ENCODE measurements at regions not wholly inside any gene's neighbourhood (a gene's known extent, or its start where the extent isn't known, plus 50 kb on each side); places are given as distances from the start of the nearest gene placed in this dataset.

GRCh38 chr2:120546048-120546864, 189.4 kb upstream of the GLI2 start (continued):
- TF ChIP-seq, protein P1, sequence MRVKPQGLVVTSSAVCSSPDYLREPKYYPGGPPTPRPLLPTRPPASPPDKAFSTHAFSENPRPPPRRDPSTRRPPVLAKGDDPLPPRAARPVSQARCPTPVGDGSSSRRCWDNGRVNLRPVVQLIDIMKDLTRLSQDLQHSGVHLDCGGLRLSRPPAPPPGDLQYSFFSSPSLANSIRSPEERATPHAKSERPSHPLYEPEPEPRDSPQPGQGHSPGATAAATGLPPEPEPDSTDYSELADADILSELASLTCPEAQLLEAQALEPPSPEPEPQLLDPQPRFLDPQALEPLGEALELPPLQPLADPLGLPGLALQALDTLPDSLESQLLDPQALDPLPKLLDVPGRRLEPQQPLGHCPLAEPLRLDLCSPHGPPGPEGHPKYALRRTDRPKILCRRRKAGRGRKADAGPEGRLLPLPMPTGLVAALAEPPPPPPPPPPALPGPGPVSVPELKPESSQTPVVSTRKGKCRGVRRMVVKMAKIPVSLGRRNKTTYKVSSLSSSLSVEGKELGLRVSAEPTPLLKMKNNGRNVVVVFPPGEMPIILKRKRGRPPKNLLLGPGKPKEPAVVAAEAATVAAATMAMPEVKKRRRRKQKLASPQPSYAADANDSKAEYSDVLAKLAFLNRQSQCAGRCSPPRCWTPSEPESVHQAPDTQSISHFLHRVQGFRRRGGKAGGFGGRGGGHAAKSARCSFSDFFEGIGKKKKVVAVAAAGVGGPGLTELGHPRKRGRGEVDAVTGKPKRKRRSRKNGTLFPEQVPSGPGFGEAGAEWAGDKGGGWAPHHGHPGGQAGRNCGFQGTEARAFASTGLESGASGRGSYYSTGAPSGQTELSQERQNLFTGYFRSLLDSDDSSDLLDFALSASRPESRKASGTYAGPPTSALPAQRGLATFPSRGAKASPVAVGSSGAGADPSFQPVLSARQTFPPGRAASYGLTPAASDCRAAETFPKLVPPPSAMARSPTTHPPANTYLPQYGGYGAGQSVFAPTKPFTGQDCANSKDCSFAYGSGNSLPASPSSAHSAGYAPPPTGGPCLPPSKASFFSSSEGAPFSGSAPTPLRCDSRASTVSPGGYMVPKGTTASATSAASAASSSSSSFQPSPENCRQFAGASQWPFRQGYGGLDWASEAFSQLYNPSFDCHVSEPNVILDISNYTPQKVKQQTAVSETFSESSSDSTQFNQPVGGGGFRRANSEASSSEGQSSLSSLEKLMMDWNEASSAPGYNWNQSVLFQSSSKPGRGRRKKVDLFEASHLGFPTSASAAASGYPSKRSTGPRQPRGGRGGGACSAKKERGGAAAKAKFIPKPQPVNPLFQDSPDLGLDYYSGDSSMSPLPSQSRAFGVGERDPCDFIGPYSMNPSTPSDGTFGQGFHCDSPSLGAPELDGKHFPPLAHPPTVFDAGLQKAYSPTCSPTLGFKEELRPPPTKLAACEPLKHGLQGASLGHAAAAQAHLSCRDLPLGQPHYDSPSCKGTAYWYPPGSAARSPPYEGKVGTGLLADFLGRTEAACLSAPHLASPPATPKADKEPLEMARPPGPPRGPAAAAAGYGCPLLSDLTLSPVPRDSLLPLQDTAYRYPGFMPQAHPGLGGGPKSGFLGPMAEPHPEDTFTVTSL (CRISPR knock-in tag; IDR thresholded peaks at IDR 0.05; ENCODE audit: borderline replicate concordance), result peak; percentile 91
- TF ChIP-seq SNRNP70 (IDR thresholded peaks at IDR 0.05; ENCODE audit: low read depth, low read length), result no peak
- TF ChIP-seq ZNF101 (CRISPR knock-in tag; IDR thresholded peaks at IDR 0.05; ENCODE audit: borderline replicate concordance, low read depth), result no peak
- no peak for TF ChIP-seq CHCHD3 (CRISPR knock-in tag; IDR thresholded peaks at IDR 0.05)
- TF ChIP-seq ZNF775 (CRISPR knock-in tag; IDR thresholded peaks at IDR 0.05; ENCODE audit: borderline replicate concordance), result peak; percentile 86; the same call in 1 of the 2 replicates
- TF ChIP-seq ZNF3 (CRISPR knock-in tag; IDR thresholded peaks at IDR 0.05), result no peak; the same call in 1 of the 2 replicates
- peak; percentile 62 for TF ChIP-seq TFDP1 (CRISPR knock-in tag; IDR thresholded peaks at IDR 0.05; ENCODE audit: borderline replicate concordance)
- no peak for TF ChIP-seq ZNF296 (CRISPR knock-in tag; conservative IDR thresholded peaks at IDR 0.05)
- TF ChIP-seq, protein P2, sequence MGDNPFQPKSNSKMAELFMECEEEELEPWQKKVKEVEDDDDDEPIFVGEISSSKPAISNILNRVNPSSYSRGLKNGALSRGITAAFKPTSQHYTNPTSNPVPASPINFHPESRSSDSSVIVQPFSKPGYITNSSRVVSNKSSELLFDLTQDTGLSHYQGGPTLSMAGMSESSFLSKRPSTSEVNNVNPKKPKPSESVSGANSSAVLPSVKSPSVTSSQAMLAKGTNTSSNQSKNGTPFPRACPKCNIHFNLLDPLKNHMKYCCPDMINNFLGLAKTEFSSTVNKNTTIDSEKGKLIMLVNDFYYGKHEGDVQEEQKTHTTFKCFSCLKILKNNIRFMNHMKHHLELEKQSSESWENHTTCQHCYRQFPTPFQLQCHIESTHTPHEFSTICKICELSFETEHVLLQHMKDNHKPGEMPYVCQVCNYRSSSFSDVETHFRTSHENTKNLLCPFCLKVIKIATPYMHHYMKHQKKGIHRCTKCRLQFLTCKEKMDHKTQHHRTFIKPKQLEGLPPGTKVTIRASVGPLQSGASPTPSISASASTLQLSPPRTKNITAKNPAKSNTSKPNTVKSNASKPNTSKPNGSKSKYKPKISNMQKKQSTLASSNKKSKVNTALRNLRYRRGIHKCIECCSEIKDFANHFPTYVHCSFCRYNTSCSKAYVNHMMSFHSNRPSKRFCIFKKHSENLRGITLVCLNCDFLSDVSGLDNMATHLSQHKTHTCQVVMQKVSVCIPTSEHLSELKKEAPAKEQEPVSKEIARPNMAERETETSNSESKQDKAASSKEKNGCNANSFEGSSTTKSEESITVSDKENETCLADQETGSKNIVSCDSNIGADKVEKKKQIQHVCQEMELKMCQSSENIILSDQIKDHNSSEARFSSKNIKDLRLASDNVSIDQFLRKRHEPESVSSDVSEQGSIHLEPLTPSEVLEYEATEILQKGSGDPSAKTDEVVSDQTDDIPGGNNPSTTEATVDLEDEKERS (CRISPR knock-in tag; IDR thresholded peaks at IDR 0.05), result peak; percentile 84
- peak; percentile 87 for TF ChIP-seq ZFX (CRISPR knock-in tag; IDR thresholded peaks at IDR 0.05; ENCODE audit: low read depth)
- TF ChIP-seq YEATS2 (CRISPR knock-in tag; IDR thresholded peaks at IDR 0.05; ENCODE audit: borderline replicate concordance), result no peak; the same call in 1 of the 2 replicates
- TF ChIP-seq ATF7 (IDR thresholded peaks at IDR 0.05), result peak; percentile 98
- peak; percentile 99 for TF ChIP-seq ATF7 (CRISPR knock-in tag; IDR thresholded peaks at IDR 0.05)
- TF ChIP-seq IKZF4 (CRISPR knock-in tag; IDR thresholded peaks at IDR 0.05; ENCODE audit: borderline replicate concordance, low read depth, not compliant biosample characterization), result no peak
- peak; percentile 83 for TF ChIP-seq ZNF225 (CRISPR knock-in tag; IDR thresholded peaks at IDR 0.05)
- TF ChIP-seq CCDC6 (CRISPR knock-in tag; IDR thresholded peaks at IDR 0.05), result no peak
- TF ChIP-seq ZNF260 (CRISPR knock-in tag; IDR thresholded peaks at IDR 0.05; ENCODE audit: borderline replicate concordance, low read depth), result no peak
- no peak for TF ChIP-seq SP140L (CRISPR knock-in tag; IDR thresholded peaks at IDR 0.05; ENCODE audit: borderline replicate concordance)
- TF ChIP-seq ZNF354B (CRISPR knock-in tag; IDR thresholded peaks at IDR 0.05), result peak; percentile 62; the same call in 1 of the 2 replicates
- TF ChIP-seq ZNF138 (CRISPR knock-in tag; IDR thresholded peaks at IDR 0.05; ENCODE audit: low read depth), result no peak
